GM12878 (cell line): ENCODE measurements at regions not wholly inside any gene's neighbourhood (a gene's known extent, or its start where the extent isn't known, plus 50 kb on each side); places are given as distances from the start of the nearest gene placed in this dataset.

Source experiments
- ATAC-seq: fragments of 200-7000 bp; cut with Tn5 transposase; 3 replicates; pipeline ENCODE4 v1.9.1; 2020; ENCODE audit warnings: mild to moderate bottlenecking, moderate library complexity
- BruUV-seq: library from RNA; stranded (reverse); fragments of 400-500 nt; replicated peaks from 2 replicates; lab custom pipeline; 2021; lab: Mats Ljungman, UMichigan
- CTCF ChIA-PET: fragments of 300-600 bp; sonication (Branson Sonifier 250); formaldehyde crosslinking; extraction: SDS; loops from one replicate; lab custom pipeline; 2021; ENCODE audit warnings: inconsistent platforms; lab: Yijun Ruan, JAX
- POLR2A ChIA-PET: fragments of 350-600 bp; formaldehyde crosslinking; extraction: SDS; loops from one replicate; lab custom pipeline; 2021; ENCODE audit warnings: inconsistent platforms; lab: Charles Lee
- RAD21 ChIA-PET: fragments of 300-600 bp; sonication (Branson Sonifier 250); formaldehyde crosslinking; loops from one replicate; lab custom pipeline; 2023; ENCODE audit warnings: antibody characterized with exemption; ENCODE audit not compliant: unreplicated experiment; lab: Charles Lee
- SMC1A ChIA-PET: fragments of 300-600 bp; sonication (Branson Sonifier 250); formaldehyde crosslinking; loops from one replicate; lab custom pipeline; 2023; ENCODE audit not compliant: unreplicated experiment, uncharacterized antibody; lab: Charles Lee
- DNase-seq: peaks from one replicate; pipeline ENCODE4 v3.0.0-alpha.2; 2011; ENCODE audit warnings: low read depth, low spot score
- FAIRE-seq: peaks from 3 replicates; lab custom pipeline; 2011; peaks lifted over from hg19 to GRCh38; lab: Jason Lieb, UNC
- H2AFZ ChIP-seq: 2 replicates; pipeline ENCODE4 v1.6.0; 2011; ENCODE audit warnings: low read depth, low read length, control low read depth; ENCODE audit not compliant: control insufficient read depth
- H3K27ac ChIP-seq: 2 replicates; pipeline ENCODE4 v1.5.1; 2011; ENCODE audit warnings: control low read depth; ENCODE audit not compliant: control insufficient read depth, insufficient read depth
- H3K27me3 ChIP-seq, 2 experiments: replicated peaks in 1 of 2; 2 replicates each; pipeline versions ENCODE4 v1.6.0 to v1.6.1; 2011; ENCODE audit warnings: low read length in 1 of 2; ENCODE audit not compliant: control insufficient read depth in 2 of 2, insufficient read depth in 2 of 2
- H3K36me3 ChIP-seq, 2 experiments: 2 replicates each; pipeline ENCODE4 v1.5.1; 2011; ENCODE audit warnings: low read length in 1 of 2; ENCODE audit not compliant: control insufficient read depth in 2 of 2, insufficient read depth in 2 of 2
- H3K4me1 ChIP-seq: 2 replicates; pipeline ENCODE4 v1.6.1; 2011; ENCODE audit warnings: mild to moderate bottlenecking, low read length, moderate library complexity, mixed read lengths; ENCODE audit not compliant: control insufficient read depth, insufficient read depth
- H3K4me2 ChIP-seq: 2 replicates; pipeline ENCODE4 v1.6.0; 2011; ENCODE audit warnings: control low read depth; ENCODE audit not compliant: control insufficient read depth, insufficient read depth
- H3K4me3 ChIP-seq: fragments of 200-600 bp; sonication (generic); 2 replicates; pipeline ENCODE4 v1.5.1; 2016
- H3K79me2 ChIP-seq: 2 replicates; pipeline ENCODE4 v1.6.0; 2011; ENCODE audit warnings: low read length; ENCODE audit not compliant: control insufficient read depth, insufficient read depth
- H3K9ac ChIP-seq: 2 replicates; pipeline ENCODE4 v1.8.0; 2011; ENCODE audit warnings: low read length, control low read depth, mixed read lengths; ENCODE audit not compliant: control insufficient read depth, insufficient read depth
- H3K9me3 ChIP-seq: replicated peaks from 3 replicates; pipeline ENCODE4 v1.5.1; 2011; ENCODE audit warnings: mild to moderate bottlenecking, low read length; ENCODE audit not compliant: control insufficient read depth, insufficient read depth
- H4K20me1 ChIP-seq: 2 replicates; pipeline ENCODE4 v1.6.0; 2011; ENCODE audit not compliant: control insufficient read depth, insufficient read depth
- ASH2L ChIP-seq: fragments of 300-600, 200-600 bp; sonication (generic); IDR thresholded peaks from 2 replicates; pipeline ENCODE4 v1.6.1; 2017; ENCODE audit warnings: low read depth, mild to moderate bottlenecking, borderline replicate concordance
- ATF3 ChIP-seq: IDR thresholded peaks from 2 replicates; pipeline ENCODE4 v1.6.1; 2011; ENCODE audit warnings: low read depth, mild to moderate bottlenecking, low read length, moderate library complexity, borderline replicate concordance; ENCODE audit errors: extremely low read depth
- BCLAF1 ChIP-seq: fragments of 450-650 bp; IDR thresholded peaks from 2 replicates; pipeline ENCODE4 v1.6.1; 2017; ENCODE audit warnings: antibody characterized with exemption, mild to moderate bottlenecking, moderate library complexity
- CBX3 ChIP-seq: fragments of 200-600 bp; sonication (generic); IDR thresholded peaks from 2 replicates; pipeline ENCODE4 v1.6.1; 2016; ENCODE audit warnings: low read depth, borderline replicate concordance
- CEBPB ChIP-seq, 2 experiments: fragments of 150-350 bp in 1 of 2; IDR thresholded peaks; 2 replicates each; pipeline ENCODE4 v1.6.1; 2012 to 2014; ENCODE audit warnings: low read depth in 2 of 2, low read length in 2 of 2, borderline replicate concordance in 1 of 2, inconsistent platforms in 1 of 2
- ESRRA ChIP-seq: IDR thresholded peaks from 2 replicates; pipeline ENCODE4 v1.6.1; 2012; ENCODE audit warnings: mild to moderate bottlenecking, low read length, improper control_type of control experiment
- MAX ChIP-seq: IDR thresholded peaks from 2 replicates; pipeline ENCODE4 v1.6.1; 2012; ENCODE audit warnings: low read depth, low read length, improper control_type of control experiment
- MTA2 ChIP-seq: fragments of 450-650 bp; IDR thresholded peaks from 2 replicates; pipeline ENCODE4 v1.6.1; 2016; ENCODE audit warnings: low read depth, mild to moderate bottlenecking, moderate library complexity
- PAX5 ChIP-seq: IDR thresholded peaks from 2 replicates; pipeline ENCODE4 v1.6.1; 2011; ENCODE audit warnings: low read depth, low read length, borderline replicate concordance
- SREBF2 ChIP-seq: IDR thresholded peaks from 2 replicates; pipeline ENCODE4 v1.6.1; 2012; ENCODE audit warnings: mild to moderate bottlenecking, low read length
- TCF7 ChIP-seq: IDR thresholded peaks from 2 replicates; pipeline ENCODE4 v1.6.1; 2014; ENCODE audit warnings: antibody characterized with exemption, borderline replicate concordance
- WRNIP1 ChIP-seq: IDR thresholded peaks from 2 replicates; pipeline ENCODE4 v1.6.1; 2011; ENCODE audit warnings: low read depth, low read length, improper control_type of control experiment, borderline replicate concordance
- ZBTB33 ChIP-seq: fragments of 450-650 bp; IDR thresholded peaks from 2 replicates; pipeline ENCODE4 v1.6.1; 2017; ENCODE audit warnings: mild to moderate bottlenecking
- WGBS: methylation state at CpG from one replicate; pipeline ENCODE4 v1.1.6; 2016; ENCODE audit warnings: low lambda C conversion rate; ENCODE audit not compliant: insufficient replicate concordance, insufficient coverage; ENCODE audit errors: missing lambda C conversion rate; 5-methylcytosine and 5-hydroxymethylcytosine counted together
- in situ Hi-C: fragments of 300-500 bp; cut with MboI; formaldehyde crosslinking; loops from 9 replicates; pipeline ENCODE4 v1.14.3; 2018; ENCODE audit warnings: mixed read lengths
- intact Hi-C: fragments of 100-400 bp; cut with micrococcal nuclease; formaldehyde crosslinking; loops from one replicate; pipeline ENCODE4 v1.14.2; 2022; ENCODE audit not compliant: unreplicated experiment

GRCh38 chr10:4334871-4335270 lies 491.1 kb upstream of the AKR1E2 start:
- POLR2A ChIA-PET = interaction anchor here (0.5 kb wide), 1 partner anchor 88 kb away, joined by 3 read pairs; no protein-coding TSS in a partner anchor
- BruUV-seq = no TSS peak
- Histone ChIP-seq H2AFZ (no peak overlapping the region), H3K27me3 (no peaks in the 10 kb centered on the region), H3K4me3 (no peak overlapping the region), H3K4me1 (no peaks in the 10 kb centered on the region), H3K27ac (no peak overlapping the region), H3K4me2 (no peak overlapping the region), H3K9ac (no peak overlapping the region), H3K36me3 (no peaks in the 10 kb centered on the region), H3K79me2 (no peaks in the 10 kb centered on the region), H4K20me1 (no peaks in the 10 kb centered on the region), H3K9me3 (peaks cover 12% of the 10 kb centered on the region)
- CTCF ChIA-PET = no interaction called here
- in situ Hi-C loops (no loop called here), intact Hi-C loops (no loop called here)
- ATAC-seq (no peak), FAIRE-seq (no peak), DNase-seq (no peak)
- no peak for TF ChIP-seq MTA2
- TF ChIP-seq ASH2L = no peak
- TF ChIP-seq CBX3 = no peak
- no peak for TF ChIP-seq TCF7
- TF ChIP-seq ZBTB33 = no peak
- no peak for TF ChIP-seq ESRRA
- TF ChIP-seq BCLAF1 = no peak
- TF ChIP-seq PAX5 = no peak
- TF ChIP-seq CEBPB (IDR thresholded peaks at IDR 0.05; ENCODE audit: borderline replicate concordance in 1 of 2, low read depth in 2 of 2, low read length in 2 of 2) = no peak
- no peak for TF ChIP-seq WRNIP1
- TF ChIP-seq SREBF2 = no peak
- TF ChIP-seq ATF3 = no peak
- TF ChIP-seq MAX = no peak
- RAD21 ChIA-PET = no interaction called here
- SMC1A ChIA-PET = interaction anchor here (0.9 to 1.3 kb wide), 2 partner anchors 41 to 162 kb away, joined by 3 read pairs; no protein-coding TSS in a partner anchor
- 75% methylated on average over 5 of the region's 5 CpGs for WGBS
